ENCODE measurements at regions not wholly inside any gene's neighbourhood (a gene's known extent, or its start where the extent isn't known, plus 50 kb on each side); places are given as distances from the start of the nearest gene placed in this dataset.

DNA sequence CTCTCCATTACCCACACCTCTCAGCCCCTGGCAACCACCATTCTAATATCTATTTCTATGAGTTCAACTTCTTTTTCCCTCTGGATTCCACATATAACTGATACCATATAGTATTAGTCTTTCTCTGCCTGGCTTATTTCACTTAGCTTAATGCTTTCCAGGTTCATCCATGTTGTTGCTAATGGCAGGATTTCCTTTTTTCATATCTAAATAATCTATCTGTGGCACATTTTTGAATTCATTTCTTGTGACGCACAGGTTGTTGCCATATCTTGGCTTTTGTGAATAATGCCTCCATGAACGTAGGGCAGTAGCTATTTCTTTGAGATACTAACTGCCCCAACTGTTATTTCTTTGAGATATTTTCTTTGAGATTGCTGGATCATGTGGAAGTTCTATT lies 235.6 kb downstream of the SPRY2 start:
- DNase-seq, result no peak
- intact Hi-C loops (cut with micrococcal nuclease), result no loop called here
- no peaks in the 10 kb centered on the region for H3K4me1 Mint-ChIP-seq (ENCODE audit: low read depth)
- no peaks in the 10 kb centered on the region for H3K36me3 Mint-ChIP-seq (ENCODE audit: low read depth)
- no peak overlapping the region for H3K4me3 Mint-ChIP-seq
- no peak overlapping the region for H3K27ac Mint-ChIP-seq
- CTCF ChIA-PET, result no interaction called here
- peaks cover 2% of the 10 kb centered on the region for H3K27me3 Mint-ChIP-seq (ENCODE audit: low read depth)
- H3K9me3 Mint-ChIP-seq, result no peaks in the 10 kb centered on the region

DNA sequence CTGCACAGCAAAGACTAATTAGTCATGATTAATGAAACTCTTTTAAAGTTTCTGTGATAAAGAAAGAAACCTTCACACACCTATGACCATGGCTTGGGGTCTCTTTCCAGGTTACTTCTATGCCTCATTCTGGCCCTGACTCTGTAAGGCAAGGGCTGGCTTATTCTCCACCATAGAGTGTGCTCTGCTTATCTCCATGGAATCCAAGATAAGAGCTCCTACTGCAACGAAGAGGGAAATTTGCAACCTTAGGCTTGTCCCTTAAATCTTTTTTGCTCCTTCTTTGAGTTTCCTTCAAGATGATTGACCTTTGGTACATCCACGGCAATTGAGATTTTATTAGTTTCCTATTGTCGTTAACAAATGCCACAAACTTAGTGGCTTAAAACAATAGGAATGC lies 239.9 kb downstream of the SPRY2 start:
- no peaks in the 10 kb centered on the region for H3K9me3 Mint-ChIP-seq
- CTCF ChIA-PET, result no interaction called here
- no peaks in the 10 kb centered on the region for H3K36me3 Mint-ChIP-seq (ENCODE audit: low read depth)
- intact Hi-C loops (cut with micrococcal nuclease), result no loop called here
- no peaks in the 10 kb centered on the region for H3K4me1 Mint-ChIP-seq (ENCODE audit: low read depth)
- no peak for DNase-seq
- no peak overlapping the region for H3K27ac Mint-ChIP-seq
- no peak overlapping the region for H3K4me3 Mint-ChIP-seq
- peaks cover 6% of the 10 kb centered on the region for H3K27me3 Mint-ChIP-seq (ENCODE audit: low read depth)

DNA sequence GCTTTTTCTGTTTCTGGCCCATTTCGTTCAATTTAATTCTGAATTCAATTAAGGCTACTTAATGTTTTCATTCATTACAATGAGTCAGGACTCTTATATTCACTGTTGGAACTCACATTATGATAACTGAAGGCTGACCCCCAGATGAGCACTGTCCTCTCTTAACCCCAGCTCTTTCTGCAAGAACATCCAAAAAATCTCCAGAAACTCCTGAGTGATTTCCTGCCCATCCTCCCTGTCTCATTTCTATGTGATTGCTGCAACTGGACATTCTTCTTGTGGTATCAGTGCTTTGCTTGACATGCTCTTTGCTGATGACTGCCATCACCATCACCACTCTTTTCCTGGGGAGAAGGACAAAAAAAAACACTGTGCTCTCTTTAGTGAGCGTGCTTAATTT lies 240.3 kb downstream of the SPRY2 start:
- Mint-ChIP-seq H3K27me3 (ENCODE audit: low read depth) (peaks cover 4% of the 10 kb centered on the region), H3K4me3 (no peak overlapping the region), H3K36me3 (ENCODE audit: low read depth) (no peaks in the 10 kb centered on the region), H3K27ac (no peak overlapping the region), H3K9me3 (no peaks in the 10 kb centered on the region), H3K4me1 (ENCODE audit: low read depth) (no peaks in the 10 kb centered on the region)
- CTCF ChIA-PET, result no interaction called here
- DNase-seq, result no peak
- intact Hi-C loops (cut with micrococcal nuclease), result no loop called here

DNA sequence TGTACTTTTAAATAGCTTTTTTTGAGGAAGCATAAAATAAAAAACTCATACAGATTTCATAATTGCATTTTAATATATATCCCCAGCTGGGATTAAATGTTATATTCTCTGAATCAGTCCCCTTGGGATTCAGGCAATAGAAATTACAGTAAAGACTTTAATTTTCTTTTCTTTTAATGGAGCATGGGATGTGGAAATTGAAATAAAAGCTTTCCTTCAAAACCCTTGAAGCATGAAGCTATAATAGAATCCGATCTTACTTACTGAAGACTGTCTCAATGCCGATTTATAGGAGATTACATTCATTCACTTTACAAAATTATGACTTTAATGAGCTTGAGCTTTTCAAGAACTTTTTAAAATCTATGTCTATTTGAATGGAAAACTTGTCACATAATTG lies 243.4 kb downstream of the SPRY2 start:
- Mint-ChIP-seq H3K27ac (no peak overlapping the region), H3K4me3 (no peak overlapping the region), H3K36me3 (ENCODE audit: low read depth) (no peaks in the 10 kb centered on the region), H3K27me3 (ENCODE audit: low read depth) (peaks cover 4% of the 10 kb centered on the region), H3K4me1 (ENCODE audit: low read depth) (no peaks in the 10 kb centered on the region), H3K9me3 (no peaks in the 10 kb centered on the region)
- CTCF ChIA-PET, result no interaction called here
- intact Hi-C loops (cut with micrococcal nuclease), result no loop called here
- no peak for DNase-seq

DNA sequence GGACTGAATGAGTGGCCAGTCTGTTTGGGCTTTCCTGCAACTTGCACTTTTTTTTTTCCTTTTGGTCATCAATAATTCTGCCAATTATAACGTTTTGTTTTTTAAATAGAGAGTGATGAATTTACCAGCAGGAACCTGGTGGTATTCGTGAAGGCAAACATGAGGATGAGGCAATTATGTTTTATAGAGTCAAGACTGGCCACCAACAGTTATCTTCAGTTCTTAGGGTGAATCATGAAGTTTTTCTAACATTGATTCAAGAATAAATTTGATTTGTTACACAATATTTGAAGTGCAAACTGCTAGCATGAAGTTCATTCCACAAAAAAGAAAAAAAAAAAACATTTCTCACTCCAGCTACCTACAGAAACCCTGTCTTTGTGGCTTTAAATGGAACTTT lies 244.5 kb downstream of the SPRY2 start:
- CTCF ChIA-PET, result no interaction called here
- intact Hi-C loops (cut with micrococcal nuclease), result no loop called here
- H3K4me3 Mint-ChIP-seq, result no peak overlapping the region

DNA sequence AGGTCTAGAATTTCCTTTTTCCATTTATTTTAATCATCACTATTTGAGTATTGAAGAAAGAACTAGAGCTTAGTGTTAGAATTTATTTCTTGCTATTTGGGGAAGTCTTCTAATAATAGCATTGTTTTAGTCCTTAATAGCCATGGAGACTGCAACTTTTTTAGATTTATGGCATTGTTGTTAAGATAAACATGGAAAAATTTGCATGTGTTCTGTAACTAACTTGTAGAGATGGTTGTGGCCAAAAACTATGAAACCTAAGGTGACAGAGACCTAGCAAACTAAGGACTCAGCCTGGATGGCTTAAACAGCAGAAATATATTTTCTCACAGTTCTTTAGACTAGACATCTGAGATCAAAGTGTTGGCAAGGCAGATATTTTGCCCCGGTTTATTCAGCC lies 246.4 kb downstream of the SPRY2 start:
- DNase-seq, result no peak
- H3K27ac Mint-ChIP-seq, result no peak overlapping the region
- peaks cover 2% of the 10 kb centered on the region for H3K9me3 Mint-ChIP-seq
- H3K36me3 Mint-ChIP-seq (ENCODE audit: low read depth), result no peaks in the 10 kb centered on the region
- H3K4me1 Mint-ChIP-seq (ENCODE audit: low read depth), result no peaks in the 10 kb centered on the region
- CTCF ChIA-PET, result no interaction called here
- intact Hi-C loops (cut with micrococcal nuclease), result no loop called here
- no peak overlapping the region for H3K4me3 Mint-ChIP-seq
- H3K27me3 Mint-ChIP-seq (ENCODE audit: low read depth), result peaks cover 4% of the 10 kb centered on the region

More for the DNA sequence above, 244.5 kb downstream of the SPRY2 start:
- no peak overlapping the region for H3K27ac Mint-ChIP-seq
- no peaks in the 10 kb centered on the region for H3K4me1 Mint-ChIP-seq (ENCODE audit: low read depth)
- H3K27me3 Mint-ChIP-seq (ENCODE audit: low read depth), result peaks cover 4% of the 10 kb centered on the region
- no peaks in the 10 kb centered on the region for H3K9me3 Mint-ChIP-seq
- DNase-seq, result no peak
- H3K36me3 Mint-ChIP-seq (ENCODE audit: low read depth), result no peaks in the 10 kb centered on the region

DNA sequence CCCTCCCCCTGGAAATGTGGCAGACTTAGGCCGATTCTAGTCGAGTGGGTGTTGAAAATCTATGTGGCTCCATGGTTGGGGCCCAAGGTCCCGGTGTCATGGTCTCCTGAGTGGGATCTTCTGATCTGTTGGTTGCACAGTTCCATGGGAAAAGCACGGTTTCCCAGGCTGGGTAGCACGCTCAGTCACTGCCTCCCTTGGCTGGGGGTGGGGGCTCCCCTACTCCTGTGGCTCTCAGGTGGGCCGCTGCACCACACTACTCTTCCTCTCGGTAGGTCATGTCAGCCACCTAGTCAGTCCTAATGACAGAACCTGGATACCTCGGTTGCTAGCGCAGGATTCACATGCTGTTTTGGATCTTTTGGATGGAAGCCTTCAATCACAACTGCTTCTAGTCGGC lies 247.0 kb downstream of the SPRY2 start:
- Mint-ChIP-seq H3K36me3 (ENCODE audit: low read depth) (no peaks in the 10 kb centered on the region), H3K9me3 (peaks cover 2% of the 10 kb centered on the region), H3K27ac (no peak overlapping the region), H3K27me3 (ENCODE audit: low read depth) (peaks cover 4% of the 10 kb centered on the region), H3K4me1 (ENCODE audit: low read depth) (no peaks in the 10 kb centered on the region), H3K4me3 (no peak overlapping the region)
- no peak for DNase-seq
- intact Hi-C loops (cut with micrococcal nuclease), result no loop called here
- CTCF ChIA-PET, result no interaction called here

DNA sequence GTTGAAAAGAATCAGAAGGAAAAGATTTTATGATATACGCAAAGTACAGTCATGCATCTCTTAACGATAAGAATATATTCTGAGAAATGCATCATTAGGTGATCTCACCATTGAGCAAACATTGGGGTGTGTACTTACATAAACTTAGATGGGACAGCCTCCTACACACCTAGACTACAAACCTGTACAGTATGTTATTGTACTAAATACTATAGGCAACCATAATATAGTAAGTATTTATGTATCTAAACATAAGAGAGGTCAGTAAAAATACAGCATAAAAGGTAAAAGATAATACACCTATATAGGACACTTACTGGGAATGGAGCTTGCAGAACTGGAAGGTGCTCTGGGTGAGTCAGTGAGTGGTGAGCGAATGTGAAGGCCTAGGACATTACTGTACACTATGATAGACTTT lies 254.6 kb downstream of the SPRY2 start:
- Mint-ChIP-seq H3K27me3 (ENCODE audit: low read depth) (no peaks in the 10 kb centered on the region), H3K9me3 (peaks cover 7% of the 10 kb centered on the region), H3K36me3 (ENCODE audit: low read depth) (no peaks in the 10 kb centered on the region), H3K4me1 (ENCODE audit: low read depth) (no peaks in the 10 kb centered on the region), H3K4me3 (no peak overlapping the region), H3K27ac (no peak overlapping the region)
- CTCF ChIA-PET, result no interaction called here
- intact Hi-C loops (cut with micrococcal nuclease), result no loop called here
- no peak for DNase-seq

DNA sequence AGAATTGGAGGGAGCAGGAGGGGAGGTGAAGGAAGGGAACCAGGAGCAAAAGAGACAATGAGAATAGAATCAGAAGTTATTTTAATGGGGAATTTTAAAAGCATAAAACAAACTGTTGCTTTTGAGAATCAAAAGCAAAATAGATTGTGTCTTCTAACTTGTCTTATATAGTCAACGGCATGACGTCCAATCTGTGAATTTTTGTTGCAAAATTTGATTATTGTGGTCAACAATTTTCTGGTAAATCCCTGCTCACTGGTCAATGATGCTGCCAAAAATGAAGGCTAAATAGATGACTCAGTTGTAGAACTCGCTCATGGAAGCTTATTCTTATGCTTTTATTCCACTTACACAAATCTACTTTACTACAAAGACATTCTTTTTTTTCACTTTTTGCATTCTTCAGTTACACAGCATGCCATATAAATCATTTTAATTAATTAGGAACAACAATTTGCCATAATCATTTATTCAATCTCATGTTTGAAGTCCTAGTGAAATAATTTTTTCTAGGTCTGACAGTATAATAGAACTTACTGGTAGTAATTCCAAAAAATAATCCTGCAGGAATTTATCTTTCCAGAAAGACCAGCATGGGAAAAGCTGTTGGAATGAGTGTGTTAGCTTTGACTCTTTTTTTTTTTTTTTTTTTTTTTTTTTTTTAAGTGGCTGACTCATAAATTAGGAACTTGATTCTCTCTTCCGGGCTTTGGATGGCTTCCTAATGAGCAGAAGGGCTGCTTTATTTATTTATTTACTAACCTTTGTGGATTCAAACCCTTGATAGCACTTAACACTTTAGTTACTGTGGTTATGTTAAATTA lies 256.9 kb downstream of the SPRY2 start:
- intact Hi-C loops (cut with micrococcal nuclease), result no loop called here
- H3K36me3 Mint-ChIP-seq (ENCODE audit: low read depth), result no peaks in the 10 kb centered on the region
- H3K9me3 Mint-ChIP-seq, result peaks cover 4% of the 10 kb centered on the region
- DNase-seq, result no peak
- H3K4me1 Mint-ChIP-seq (ENCODE audit: low read depth), result no peaks in the 10 kb centered on the region
- H3K27ac Mint-ChIP-seq, result no peak overlapping the region
- no peaks in the 10 kb centered on the region for H3K27me3 Mint-ChIP-seq (ENCODE audit: low read depth)
- CTCF ChIA-PET, result no interaction called here
- no peak overlapping the region for H3K4me3 Mint-ChIP-seq

DNA sequence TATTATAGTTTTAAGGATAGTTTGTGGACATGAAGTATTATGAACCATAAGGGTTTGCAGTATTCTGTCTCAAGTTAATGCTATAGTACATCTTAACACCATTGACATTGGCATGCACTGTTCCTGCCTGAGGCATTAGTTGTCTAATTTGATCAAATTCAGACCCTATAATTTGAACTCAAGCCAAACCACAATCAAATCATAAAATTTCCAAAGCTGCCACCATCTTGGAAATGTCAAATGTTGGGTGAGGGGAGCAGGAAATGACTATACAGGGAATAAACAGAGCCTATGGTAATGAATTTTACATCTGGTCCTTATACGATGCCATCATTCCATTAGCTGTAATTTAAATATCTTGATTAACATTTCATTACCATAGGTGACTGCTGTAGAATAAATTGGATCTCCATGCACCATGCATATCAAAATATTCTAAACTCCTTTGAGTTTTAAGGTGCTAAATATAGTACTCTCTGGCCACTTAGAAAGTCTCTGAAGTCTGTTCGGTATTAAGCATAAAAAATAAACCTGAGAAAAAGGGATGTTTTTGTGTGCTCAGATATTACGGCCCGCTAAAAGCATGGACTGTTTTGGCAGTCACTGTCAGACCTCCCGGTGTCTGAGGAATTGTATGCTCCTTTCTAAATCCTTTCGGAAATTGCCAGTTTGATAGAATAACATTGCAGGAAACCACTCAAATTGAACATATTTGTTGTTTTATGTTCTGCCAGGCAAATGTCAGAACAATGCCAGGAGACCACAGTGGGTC lies 257.7 kb downstream of the SPRY2 start:
- Mint-ChIP-seq H3K27ac (no peak overlapping the region), H3K36me3 (ENCODE audit: low read depth) (no peaks in the 10 kb centered on the region), H3K4me1 (ENCODE audit: low read depth) (no peaks in the 10 kb centered on the region), H3K9me3 (peaks cover 4% of the 10 kb centered on the region), H3K27me3 (ENCODE audit: low read depth) (no peaks in the 10 kb centered on the region), H3K4me3 (no peak overlapping the region)
- intact Hi-C loops (cut with micrococcal nuclease), result no loop called here
- DNase-seq, result no peak
- CTCF ChIA-PET, result no interaction called here

DNA sequence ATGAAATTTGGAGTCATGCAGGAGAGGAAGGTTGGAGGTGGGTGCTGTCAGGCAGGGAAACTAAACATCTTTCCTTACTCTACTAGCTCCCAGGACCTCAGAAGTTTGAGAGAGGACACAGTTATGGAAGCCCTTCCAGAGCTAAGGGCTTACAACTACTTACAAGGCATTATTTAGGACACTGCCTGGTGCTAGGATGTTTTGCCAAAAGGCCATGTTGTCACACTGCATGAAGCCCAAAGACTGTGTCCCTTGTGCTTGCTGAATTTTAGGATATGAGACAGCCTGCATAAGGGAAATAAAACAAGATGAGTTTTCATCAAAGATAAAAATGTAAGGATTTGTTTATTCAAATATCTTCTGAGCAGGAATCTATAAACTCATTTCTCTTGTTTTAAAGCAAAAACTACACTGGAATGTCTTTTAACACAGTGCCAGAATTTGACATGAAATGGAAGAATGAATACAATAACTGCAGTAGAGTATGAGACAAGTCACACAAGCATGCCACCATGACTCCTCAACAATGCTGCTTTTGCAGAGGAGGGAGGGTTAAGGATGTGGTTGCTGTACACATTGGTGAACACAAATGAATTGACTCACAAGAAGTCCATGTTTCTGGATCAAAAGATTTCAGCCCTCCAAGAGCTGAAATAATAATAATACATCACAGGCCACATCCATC lies 258.4 kb downstream of the SPRY2 start:
- no peak overlapping the region for H3K27ac Mint-ChIP-seq
- H3K4me3 Mint-ChIP-seq, result no peak overlapping the region
- H3K27me3 Mint-ChIP-seq (ENCODE audit: low read depth), result no peaks in the 10 kb centered on the region
- intact Hi-C loops (cut with micrococcal nuclease), result no loop called here
- CTCF ChIA-PET, result no interaction called here
- H3K36me3 Mint-ChIP-seq (ENCODE audit: low read depth), result no peaks in the 10 kb centered on the region
- H3K4me1 Mint-ChIP-seq (ENCODE audit: low read depth), result no peaks in the 10 kb centered on the region
- H3K9me3 Mint-ChIP-seq, result peaks cover 4% of the 10 kb centered on the region
- no peak for DNase-seq

DNA sequence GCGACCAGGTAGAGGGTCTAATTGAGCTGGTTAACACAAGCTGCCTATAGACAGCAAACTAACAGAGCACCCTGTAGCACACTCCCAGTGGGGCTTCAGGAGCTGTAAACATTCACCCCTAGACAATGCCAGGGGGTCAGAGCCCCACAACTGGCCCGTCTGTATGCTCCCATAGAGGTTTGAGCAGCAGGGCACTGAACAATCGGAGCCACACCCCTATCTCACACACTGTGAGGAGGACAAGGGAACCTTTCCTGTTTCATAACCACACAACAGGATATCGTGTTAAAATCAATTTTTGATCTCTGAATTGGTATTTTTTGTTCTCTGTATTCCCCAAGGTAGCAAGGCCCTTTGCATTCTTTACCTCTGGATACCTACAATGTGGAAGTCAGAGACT lies 266.1 kb downstream of the SPRY2 start:
- no peaks in the 10 kb centered on the region for H3K36me3 Mint-ChIP-seq (ENCODE audit: low read depth)
- no peak overlapping the region for H3K4me3 Mint-ChIP-seq
- H3K9me3 Mint-ChIP-seq, result no peaks in the 10 kb centered on the region
- no peak overlapping the region for H3K27ac Mint-ChIP-seq
- intact Hi-C loops (cut with micrococcal nuclease), result no loop called here
- DNase-seq, result no peak
- CTCF ChIA-PET, result no interaction called here
- no peaks in the 10 kb centered on the region for H3K4me1 Mint-ChIP-seq (ENCODE audit: low read depth)
- H3K27me3 Mint-ChIP-seq (ENCODE audit: low read depth), result no peaks in the 10 kb centered on the region
